ENCODE measurements at regions not wholly inside any gene's neighbourhood (a gene's known extent, or its start where the extent isn't known, plus 50 kb on each side); places are given as distances from the start of the nearest gene placed in this dataset.

- no peak for FAIRE-seq
- intact Hi-C loops (cut with micrococcal nuclease) = no loop called here
- WGBS (ENCODE audit: insufficient coverage, low coverage, missing lambda C conversion rate) = 0% methylated on average over 10 of the region's 10 CpGs
Observed at GRCh38 chr2:128543646-128544045, 225.0 kb upstream of the HS6ST1 start.

GRCh38 chr2:128544321-128545037 is 225.8 kb upstream of the HS6ST1 start:
- in situ Hi-C loops (cut with MboI) = no loop called here
- no peak overlapping the region for H3K4me2 ChIP-seq (ENCODE audit: insufficient read depth, low read length)
- WGBS (ENCODE audit: insufficient coverage, low coverage, missing lambda C conversion rate) = 7% methylated on average over 13 of the region's 16 CpGs
- no peaks in the 10 kb centered on the region for H3K9me3 ChIP-seq (replicated peaks; ENCODE audit: control insufficient read depth, insufficient read depth, low read depth, low read length)
- DNase-seq (ENCODE audit: extremely low read depth in 1 of 4, low spot score in 3 of 4) = no peak
- H2AFZ ChIP-seq (ENCODE audit: low read depth, low read length) = no peak overlapping the region
- no peaks in the 10 kb centered on the region; the same call in 1 of the 2 replicates for H4K20me1 ChIP-seq (replicated peaks; ENCODE audit: control insufficient read depth, insufficient read depth, low read length)
- H3K36me3 ChIP-seq (ENCODE audit: control insufficient read depth, insufficient read depth, low read length) = no peaks in the 10 kb centered on the region
- ChIA-PET CTCF (ENCODE audit: low intra/inter-chr PET ratio) (no interaction called here), POLR2A (interaction anchor here (1.2 kb wide), 1 partner anchor 118 kb away, joined by 3 read pairs; no protein-coding TSS in a partner anchor)
- H3K27me3 ChIP-seq (ENCODE audit: control insufficient read depth in 2 of 2, insufficient read depth in 2 of 2, low read length in 2 of 2) = peaks cover 0 to 17% of the 10 kb centered on the region in 2 experiments; a peak in 2 of 5 replicates
- H3K9me1 ChIP-seq (ENCODE audit: control insufficient read depth, insufficient read depth, low read length) = no peaks in the 10 kb centered on the region
- H3K4me1 ChIP-seq (replicated peaks in 1 of 2; ENCODE audit: control insufficient read depth in 2 of 2, insufficient read depth in 2 of 2, low read length in 2 of 2) = no peaks in the 10 kb centered on the region
- ATAC-seq = no peak
- H3K9ac ChIP-seq (ENCODE audit: insufficient read depth in 1 of 2, low read depth in 2 of 2, low read length in 2 of 2) = no peak overlapping the region
- no peak overlapping the region for H3K4me3 ChIP-seq
- no peaks in the 10 kb centered on the region for H3K79me2 ChIP-seq (ENCODE audit: control insufficient read depth, insufficient read depth, low read length)
- BruUV-seq (replicated peaks) = no TSS peak
- H3K27ac ChIP-seq (ENCODE audit: extremely low read depth, low read depth, low read length) = no peak overlapping the region
- no peak for FAIRE-seq
- intact Hi-C loops (cut with micrococcal nuclease) = no loop called here
- no peak for TF ChIP-seq ZNF507 (tag; conservative IDR thresholded peaks at IDR 0.05)
- 0 out of 2 replicates have a peak, but pooled peaks have one; percentile 14 for TF ChIP-seq MAFG (tag; conservative IDR thresholded peaks at IDR 0.05)
- peak; percentile 28; the same call in 1 of the 2 replicates for TF ChIP-seq ZNF316 (IDR thresholded peaks at IDR 0.05)
- TF ChIP-seq SMAD3 (CRISPR knock-in tag; conservative IDR thresholded peaks at IDR 0.05) = no peak
- no peak for TF ChIP-seq TCF7 (IDR thresholded peaks at IDR 0.05; ENCODE audit: borderline replicate concordance)
- TF ChIP-seq FOS (IDR thresholded peaks at IDR 0.05; ENCODE audit: extremely low read depth, insufficient read length) = no peak

More at GRCh38 chr2:128543646-128544045, 225.0 kb upstream of the HS6ST1 start:
- Histone ChIP-seq H4K20me1 (replicated peaks; ENCODE audit: control insufficient read depth, insufficient read depth, low read length) (no peaks in the 10 kb centered on the region; the same call in 1 of the 2 replicates), H3K79me2 (ENCODE audit: control insufficient read depth, insufficient read depth, low read length) (no peaks in the 10 kb centered on the region), H3K27me3 (ENCODE audit: control insufficient read depth in 2 of 2, insufficient read depth in 2 of 2, low read length in 2 of 2) (peaks cover 0 to 11% of the 10 kb centered on the region in 2 experiments; a peak in 2 of 5 replicates), H3K27ac (ENCODE audit: extremely low read depth, low read depth, low read length) (no peak overlapping the region), H3K4me3 (no peak overlapping the region), H3K4me1 (replicated peaks in 1 of 2; ENCODE audit: control insufficient read depth in 2 of 2, insufficient read depth in 2 of 2, low read length in 2 of 2) (no peaks in the 10 kb centered on the region), H2AFZ (ENCODE audit: low read depth, low read length) (no peak overlapping the region), H3K9me3 (replicated peaks; ENCODE audit: control insufficient read depth, insufficient read depth, low read depth, low read length) (no peaks in the 10 kb centered on the region), H3K4me2 (ENCODE audit: insufficient read depth, low read length) (no peak overlapping the region), H3K9me1 (ENCODE audit: control insufficient read depth, insufficient read depth, low read length) (no peaks in the 10 kb centered on the region), H3K9ac (ENCODE audit: insufficient read depth in 1 of 2, low read depth in 2 of 2, low read length in 2 of 2) (no peak overlapping the region), H3K36me3 (ENCODE audit: control insufficient read depth, insufficient read depth, low read length) (no peaks in the 10 kb centered on the region)
- TF ChIP-seq CREBBP (IDR thresholded peaks at IDR 0.05; ENCODE audit: low read depth, low read length) (no peak), KAT7 (CRISPR knock-in tag; IDR thresholded peaks at IDR 0.05; ENCODE audit: borderline replicate concordance) (no peak), ZNF696 (CRISPR knock-in tag; conservative IDR thresholded peaks at IDR 0.05) (no peak)
- DNase-seq (ENCODE audit: extremely low read depth in 1 of 4, low spot score in 3 of 4) = no peak
- BruUV-seq (replicated peaks) = no TSS peak
- in situ Hi-C loops (cut with MboI) = no loop called here
- no peak for ATAC-seq
- ChIA-PET POLR2A (interaction anchor here (1.2 kb wide), 1 partner anchor 117 kb away, joined by 3 read pairs; no protein-coding TSS in a partner anchor), CTCF (ENCODE audit: low intra/inter-chr PET ratio) (no interaction called here)
